ENCODE measurements at regions not wholly inside any gene's neighbourhood (a gene's known extent, or its start where the extent isn't known, plus 50 kb on each side); places are given as distances from the start of the nearest gene placed in this dataset.

GRCh38 chr5:144820278-144820677 lies 649.6 kb downstream of the KCTD16 start:
- TF ChIP-seq CTCF (IDR thresholded peaks at IDR 0.05) (no peak), POLR2AphosphoS5 (IDR thresholded peaks at IDR 0.05) (no peak), POLR2A (IDR thresholded peaks at IDR 0.05) (no peak), EP300 (IDR thresholded peaks at IDR 0.05) (no peak)

All from stomach (tissue), 4 donors.